D721Med (cell line): ENCODE measurements at regions not wholly inside any gene's neighbourhood (a gene's known extent, or its start where the extent isn't known, plus 50 kb on each side); places are given as distances from the start of the nearest gene placed in this dataset.

Experiments
- DNase-seq: peaks from one replicate; pipeline ENCODE4 v3.0.0; 2011; ENCODE audit warnings: low spot score; ENCODE audit not compliant: insufficient read length
- FAIRE-seq: peaks from 2 replicates; lab custom pipeline; 2011; peaks lifted over from hg19 to GRCh38; lab: Jason Lieb, UNC
- TF ChIP-seq, protein P1 (sequence below): IDR thresholded peaks from 2 replicates; pipeline ENCODE4 v1.5.1; 2012; ENCODE audit warnings: mild to moderate bottlenecking, control low read depth; ENCODE audit not compliant: insufficient read depth; ENCODE audit errors: missing control alignments

DNA sequence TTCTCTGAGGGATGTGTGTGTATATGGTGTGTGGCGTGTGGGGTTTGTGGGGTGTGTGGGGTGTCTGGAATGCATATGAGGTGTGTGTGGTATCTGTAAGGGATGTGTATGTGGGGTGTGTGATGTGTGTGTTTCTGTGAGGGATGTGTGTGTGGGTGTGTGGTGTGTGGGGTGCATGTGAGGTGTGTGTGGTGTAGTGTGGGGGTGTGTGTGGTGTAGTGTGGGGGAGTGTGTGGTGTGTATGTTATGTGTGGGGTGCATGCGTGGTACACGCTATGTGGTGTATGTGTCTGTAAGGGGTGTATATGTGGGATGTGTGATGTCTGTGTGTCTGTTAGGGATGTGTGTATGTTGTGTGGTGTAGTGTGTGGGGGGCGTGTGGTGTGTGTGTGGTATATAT is 300.0 kb downstream of the FGF9 start:
- TF ChIP-seq, protein P1, sequence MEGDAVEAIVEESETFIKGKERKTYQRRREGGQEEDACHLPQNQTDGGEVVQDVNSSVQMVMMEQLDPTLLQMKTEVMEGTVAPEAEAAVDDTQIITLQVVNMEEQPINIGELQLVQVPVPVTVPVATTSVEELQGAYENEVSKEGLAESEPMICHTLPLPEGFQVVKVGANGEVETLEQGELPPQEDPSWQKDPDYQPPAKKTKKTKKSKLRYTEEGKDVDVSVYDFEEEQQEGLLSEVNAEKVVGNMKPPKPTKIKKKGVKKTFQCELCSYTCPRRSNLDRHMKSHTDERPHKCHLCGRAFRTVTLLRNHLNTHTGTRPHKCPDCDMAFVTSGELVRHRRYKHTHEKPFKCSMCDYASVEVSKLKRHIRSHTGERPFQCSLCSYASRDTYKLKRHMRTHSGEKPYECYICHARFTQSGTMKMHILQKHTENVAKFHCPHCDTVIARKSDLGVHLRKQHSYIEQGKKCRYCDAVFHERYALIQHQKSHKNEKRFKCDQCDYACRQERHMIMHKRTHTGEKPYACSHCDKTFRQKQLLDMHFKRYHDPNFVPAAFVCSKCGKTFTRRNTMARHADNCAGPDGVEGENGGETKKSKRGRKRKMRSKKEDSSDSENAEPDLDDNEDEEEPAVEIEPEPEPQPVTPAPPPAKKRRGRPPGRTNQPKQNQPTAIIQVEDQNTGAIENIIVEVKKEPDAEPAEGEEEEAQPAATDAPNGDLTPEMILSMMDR = no peak
- DNase-seq = no peak
- no peak for FAIRE-seq

DNA sequence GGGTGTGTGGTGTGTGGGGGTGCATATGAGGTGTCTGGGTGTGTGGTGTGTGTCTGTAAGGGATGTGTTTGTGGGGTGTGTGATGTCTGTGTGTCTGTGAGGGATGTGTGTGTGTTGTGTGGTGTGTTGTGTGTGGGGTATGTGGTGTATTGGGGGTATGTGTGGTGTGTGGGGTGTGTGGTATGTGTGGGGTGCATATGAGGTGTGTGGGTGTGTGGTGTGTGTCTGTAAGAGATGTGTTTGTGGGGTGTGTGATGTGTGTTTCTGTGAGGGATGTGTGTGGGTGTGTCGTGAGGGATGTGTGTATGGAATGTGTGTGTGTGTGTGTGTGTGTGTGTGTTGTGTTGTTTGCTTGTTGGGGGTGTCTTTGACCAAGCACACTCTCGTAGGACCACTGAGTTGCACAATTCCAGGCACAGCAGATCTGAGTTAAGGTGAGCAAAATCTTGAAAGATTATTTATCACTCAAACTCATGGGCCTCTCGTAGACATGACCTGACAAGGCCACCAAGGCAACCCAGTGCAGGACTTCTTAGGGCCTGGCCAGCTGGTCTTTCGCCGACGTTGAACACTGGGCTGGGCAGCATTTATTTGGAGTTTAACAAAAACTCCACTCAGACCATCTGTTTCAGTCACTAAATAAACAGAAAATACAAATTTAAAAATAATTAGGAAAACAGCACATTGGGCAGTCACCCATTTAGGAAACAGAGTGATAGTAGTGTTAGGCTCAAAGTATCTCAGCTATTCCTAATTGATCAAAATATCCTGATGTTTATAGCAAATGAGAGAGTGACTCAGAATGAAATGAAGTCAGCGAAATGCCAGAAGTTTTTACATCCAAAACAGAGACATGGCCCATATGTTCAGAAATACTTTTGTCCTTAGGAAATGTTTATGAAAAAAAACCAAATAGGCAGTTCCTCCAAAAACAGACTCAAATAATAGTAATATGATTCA is 301.1 kb downstream of the FGF9 start:
- DNase-seq = no peak
- TF ChIP-seq, protein P1 = no peak

DNA sequence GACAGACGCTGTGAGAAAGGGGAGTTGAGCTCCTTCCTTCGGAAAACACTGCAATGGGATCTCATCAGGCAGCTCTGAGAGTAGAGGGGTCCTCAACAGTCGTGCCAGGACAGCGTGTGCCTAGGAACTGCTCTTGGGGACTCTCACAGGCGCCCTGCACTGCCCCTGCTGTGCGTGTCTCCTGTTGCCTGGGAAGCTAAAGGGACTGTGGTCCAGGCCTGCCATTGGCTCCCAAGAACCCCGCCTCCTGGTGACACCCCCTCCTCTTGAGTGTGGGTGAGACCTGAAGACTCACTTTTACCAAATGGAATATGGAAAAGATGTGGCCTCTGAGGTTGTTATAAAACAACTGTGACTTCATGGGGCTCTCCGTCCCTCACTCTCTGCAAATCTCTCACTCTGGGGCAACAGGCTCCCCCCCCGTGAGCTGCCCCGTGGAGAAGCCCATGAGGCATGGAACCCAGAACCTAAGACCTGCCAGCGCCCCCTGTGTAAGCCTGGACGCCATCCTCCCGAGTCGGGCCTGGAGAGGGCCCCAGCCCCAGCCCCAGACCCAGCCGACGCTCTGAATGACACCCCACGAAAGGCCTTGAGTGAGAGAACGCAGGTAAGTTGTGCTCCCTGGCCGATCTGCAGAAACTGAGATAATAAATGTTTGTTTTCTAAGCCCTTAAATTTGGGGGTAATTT is 302.7 kb downstream of the FGF9 start:
- DNase-seq (no peak), FAIRE-seq (no peak)
- TF ChIP-seq, protein P1 = no peak

More for the DNA sequence above, 301.1 kb downstream of the FGF9 start:
- FAIRE-seq = no peak

DNA sequence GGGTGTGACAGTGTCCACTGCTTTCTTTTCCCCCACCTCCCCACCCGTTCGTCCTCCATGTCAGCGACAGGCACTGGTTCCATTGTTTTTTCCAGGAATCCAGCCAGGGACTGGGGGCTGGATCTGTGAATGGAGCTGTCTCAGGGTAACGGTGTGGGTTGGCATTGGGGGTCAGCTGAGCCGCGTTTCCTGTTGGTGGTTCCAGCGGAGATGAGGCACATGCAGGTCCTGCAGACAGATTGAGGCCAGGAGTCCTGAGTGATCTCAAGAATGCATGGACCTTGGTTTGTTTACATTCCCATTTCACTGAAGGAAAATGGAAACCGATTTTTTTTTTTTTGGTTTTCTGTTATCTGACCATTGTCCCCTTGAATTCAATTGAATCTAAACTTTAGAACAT is 303.9 kb downstream of the FGF9 start:
- no peak for FAIRE-seq
- TF ChIP-seq, protein P1 = no peak
- no peak for DNase-seq

DNA sequence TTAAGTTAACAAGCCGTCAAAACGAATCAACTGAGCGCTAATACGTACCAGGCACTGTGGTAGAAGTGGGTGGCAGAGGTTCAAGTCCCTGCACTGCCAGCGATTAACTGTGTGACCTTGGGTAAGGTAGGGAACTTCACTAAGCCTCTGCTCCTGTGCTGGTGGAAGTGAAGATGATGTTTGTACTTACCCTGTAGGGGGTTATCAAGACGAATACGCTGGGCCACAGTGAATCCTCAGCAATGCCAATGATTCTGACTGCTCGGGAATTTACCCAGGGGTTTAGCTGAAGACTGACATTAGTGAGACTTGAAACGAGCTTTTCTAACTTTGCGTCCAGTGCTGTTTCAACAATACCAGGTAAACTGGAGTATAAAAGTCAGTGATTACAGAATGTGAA is 305.3 kb downstream of the FGF9 start:
- DNase-seq (no peak), FAIRE-seq (no peak)
- TF ChIP-seq, protein P1 = no peak

DNA sequence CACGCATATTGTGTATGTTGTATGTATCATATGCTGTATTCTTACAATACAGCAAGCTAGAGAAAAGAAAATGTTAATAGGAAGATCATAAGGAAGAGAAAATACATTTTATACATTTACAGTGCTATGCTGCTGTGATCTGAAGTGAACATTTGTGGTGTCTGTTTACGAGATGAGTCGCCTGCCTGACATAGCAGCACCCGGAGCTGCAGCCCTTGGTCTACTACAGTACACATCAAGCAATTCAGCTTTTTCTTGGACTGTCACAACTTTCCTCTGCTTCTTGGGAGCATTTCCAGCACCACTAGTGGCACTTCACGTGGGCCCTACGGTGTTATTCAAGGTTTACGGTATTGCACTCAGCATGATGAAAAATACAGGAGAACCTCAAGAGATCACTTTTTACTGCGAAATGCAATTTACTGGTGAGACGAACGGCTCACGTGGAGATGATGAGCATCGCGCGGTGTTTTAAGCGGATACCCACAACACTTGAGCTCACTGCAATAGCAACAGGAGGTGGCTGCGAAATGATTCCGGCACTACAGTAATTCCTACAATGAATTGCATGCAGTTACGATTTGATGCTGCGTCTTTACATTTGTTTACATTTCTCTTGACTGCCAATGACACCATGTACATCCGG is 308.4 kb downstream of the FGF9 start:
- DNase-seq = no peak
- TF ChIP-seq, protein P1 = no peak
- FAIRE-seq = no peak
